ENCODE measurements at regions not wholly inside any gene's neighbourhood (a gene's known extent, or its start where the extent isn't known, plus 50 kb on each side); places are given as distances from the start of the nearest gene placed in this dataset.

DNA sequence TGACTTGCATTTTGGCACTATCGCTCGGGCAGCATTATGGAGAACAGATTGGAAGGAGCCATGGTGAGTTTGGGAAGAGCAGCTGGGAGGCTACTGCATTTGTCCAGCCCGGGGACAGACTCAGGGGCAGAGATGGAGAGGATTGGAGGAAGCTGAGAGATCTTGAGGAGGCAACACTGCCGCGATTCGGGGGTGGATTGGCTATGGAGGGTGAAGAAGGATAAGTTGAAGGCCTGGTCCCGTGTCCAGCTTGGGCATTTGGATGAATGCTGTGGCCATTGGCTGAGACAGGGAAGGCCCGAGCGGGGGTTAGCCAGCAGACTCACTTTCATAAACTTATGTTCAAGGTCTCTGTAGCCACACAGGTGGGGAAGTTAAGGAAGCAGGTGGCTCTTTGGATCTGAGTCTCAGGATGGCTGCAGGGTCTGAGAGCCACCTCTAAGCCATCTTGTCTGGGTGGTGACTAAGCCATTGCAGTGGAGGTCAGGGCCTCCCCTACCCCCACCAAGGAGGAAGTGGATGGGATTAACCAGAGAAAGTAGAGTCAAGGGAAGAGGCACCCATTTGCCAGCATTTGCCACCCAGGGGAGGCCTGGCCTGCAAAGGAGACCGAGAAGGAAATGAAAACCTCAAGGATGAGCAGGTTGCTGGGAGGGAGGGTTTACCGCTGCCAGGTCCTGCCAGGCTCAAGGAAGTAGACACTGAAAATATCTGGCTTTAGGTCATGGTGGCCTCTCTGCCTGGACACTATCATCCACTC, 144.0 kb upstream of the TLE3 start:
- intact Hi-C loops (cut with DNase I; ENCODE audit: low total_unique reads) (no loop called here), in situ Hi-C loops (cut with MboI; ENCODE audit: low pct_ligation_motif_present in 1 of 4, low pct_unique_long_range_greater_than_20kb in 1 of 4, low sequenced_read_pairs in 3 of 4) (no loop called here)
- TF ChIP-seq, protein P1, sequence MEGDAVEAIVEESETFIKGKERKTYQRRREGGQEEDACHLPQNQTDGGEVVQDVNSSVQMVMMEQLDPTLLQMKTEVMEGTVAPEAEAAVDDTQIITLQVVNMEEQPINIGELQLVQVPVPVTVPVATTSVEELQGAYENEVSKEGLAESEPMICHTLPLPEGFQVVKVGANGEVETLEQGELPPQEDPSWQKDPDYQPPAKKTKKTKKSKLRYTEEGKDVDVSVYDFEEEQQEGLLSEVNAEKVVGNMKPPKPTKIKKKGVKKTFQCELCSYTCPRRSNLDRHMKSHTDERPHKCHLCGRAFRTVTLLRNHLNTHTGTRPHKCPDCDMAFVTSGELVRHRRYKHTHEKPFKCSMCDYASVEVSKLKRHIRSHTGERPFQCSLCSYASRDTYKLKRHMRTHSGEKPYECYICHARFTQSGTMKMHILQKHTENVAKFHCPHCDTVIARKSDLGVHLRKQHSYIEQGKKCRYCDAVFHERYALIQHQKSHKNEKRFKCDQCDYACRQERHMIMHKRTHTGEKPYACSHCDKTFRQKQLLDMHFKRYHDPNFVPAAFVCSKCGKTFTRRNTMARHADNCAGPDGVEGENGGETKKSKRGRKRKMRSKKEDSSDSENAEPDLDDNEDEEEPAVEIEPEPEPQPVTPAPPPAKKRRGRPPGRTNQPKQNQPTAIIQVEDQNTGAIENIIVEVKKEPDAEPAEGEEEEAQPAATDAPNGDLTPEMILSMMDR (IDR thresholded peaks at IDR 0.05): no peak
- TF ChIP-seq POLR2A (IDR thresholded peaks at IDR 0.05): no peak
- no peak for TF ChIP-seq EP300 (IDR thresholded peaks at IDR 0.05; ENCODE audit: low read depth)
- no peak for TF ChIP-seq POLR2AphosphoS5 (IDR thresholded peaks at IDR 0.05)
- peak; percentile 3 for DNase-seq
- H3K4me1 ChIP-seq: peaks cover 0 to 9% (median 0%) of the 10 kb centered on the region in 4 donors
- no peaks in the 10 kb centered on the region for H3K27me3 ChIP-seq
- H3K36me3 ChIP-seq: no peaks in the 10 kb centered on the region
- WGBS, 2 donors (ENCODE audit: low coverage in 1 of 2): 96 to 100% methylated on average over 3 to 11 of the region's 11 CpGs
- H3K9me3 ChIP-seq: no peaks in the 10 kb centered on the region
- H3K4me3 ChIP-seq: no peak overlapping the region
- H3K27ac ChIP-seq: no peak overlapping the region

DNA sequence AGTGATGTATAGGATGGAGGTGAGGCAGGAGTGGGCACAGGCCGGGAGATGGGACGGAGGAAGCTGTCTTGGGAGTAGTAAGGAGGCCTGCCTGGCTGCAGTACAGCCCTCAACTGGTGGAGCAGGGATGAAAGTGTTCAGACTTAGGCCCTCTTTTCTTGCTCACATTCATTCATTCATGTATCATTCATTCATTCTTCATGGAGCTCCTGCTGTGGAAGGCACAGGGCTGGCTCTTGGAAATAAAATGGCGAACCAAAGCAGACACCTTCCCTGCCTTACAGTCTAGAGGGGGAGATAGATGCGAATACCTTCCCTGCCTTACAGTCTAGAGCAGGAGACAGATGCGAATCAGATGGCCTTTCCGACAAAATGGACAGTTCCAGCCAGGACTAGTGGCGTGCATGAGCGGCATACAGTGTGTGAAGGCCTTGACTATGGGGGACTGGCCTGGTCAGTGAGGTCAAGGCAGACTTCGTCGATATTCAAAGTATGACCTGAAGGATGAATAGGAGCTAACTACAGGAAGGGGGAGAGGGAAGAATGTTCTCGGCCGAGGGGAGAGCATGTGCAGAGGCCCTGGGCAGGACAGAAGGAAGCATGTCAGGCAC, 143.2 kb upstream of the TLE3 start:
- Histone ChIP-seq H3K27ac (no peak overlapping the region), H3K9me3 (no peaks in the 10 kb centered on the region), H3K36me3 (no peaks in the 10 kb centered on the region), H3K4me3 (no peak overlapping the region), H3K27me3 (no peaks in the 10 kb centered on the region), H3K4me1 (peaks cover 0 to under 1% (median 0%) of the 10 kb centered on the region in 4 donors)
- DNase-seq: no peak
- WGBS, 2 donors (ENCODE audit: low coverage in 1 of 2): 86 to 99% methylated on average over 1 to 12 of the region's 12 CpGs
- in situ Hi-C loops (cut with MboI; ENCODE audit: low pct_ligation_motif_present in 1 of 4, low pct_unique_long_range_greater_than_20kb in 1 of 4, low sequenced_read_pairs in 3 of 4): no loop called here
- TF ChIP-seq, protein P1 (IDR thresholded peaks at IDR 0.05): no peak
- no peak for TF ChIP-seq POLR2A (IDR thresholded peaks at IDR 0.05)
- TF ChIP-seq EP300 (IDR thresholded peaks at IDR 0.05; ENCODE audit: low read depth): no peak
- no peak for TF ChIP-seq POLR2AphosphoS5 (IDR thresholded peaks at IDR 0.05)
- intact Hi-C loops (cut with DNase I; ENCODE audit: low total_unique reads): no loop called here

DNA sequence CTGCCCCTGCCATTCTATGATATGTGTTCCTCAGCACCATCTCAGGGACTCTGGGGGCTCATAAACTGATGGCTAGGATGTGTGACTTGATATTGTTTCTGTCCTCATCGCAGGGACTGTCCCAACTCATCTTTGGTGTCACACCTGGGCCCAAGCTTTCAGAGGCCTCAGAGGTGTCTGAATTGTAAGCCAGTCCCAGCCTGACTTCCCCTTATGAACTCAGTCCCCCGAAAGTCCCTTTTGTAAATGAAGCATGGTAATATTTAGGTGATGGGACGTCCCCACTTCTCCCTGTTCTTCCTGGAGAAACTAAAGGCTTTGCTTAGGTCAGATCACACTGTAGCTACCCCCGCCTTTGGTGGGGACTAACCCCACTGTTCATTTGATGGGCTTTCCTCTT, 142.4 kb upstream of the TLE3 start:
- Histone ChIP-seq H3K27me3 (no peaks in the 10 kb centered on the region), H3K27ac (no peak overlapping the region), H3K4me3 (no peak overlapping the region), H3K9me3 (no peaks in the 10 kb centered on the region), H3K4me1 (no peaks in the 10 kb centered on the region), H3K36me3 (no peaks in the 10 kb centered on the region)
- intact Hi-C loops (cut with DNase I; ENCODE audit: low total_unique reads) (no loop called here), in situ Hi-C loops (cut with MboI; ENCODE audit: low pct_ligation_motif_present in 1 of 4, low pct_unique_long_range_greater_than_20kb in 1 of 4, low sequenced_read_pairs in 3 of 4) (no loop called here)
- DNase-seq: no peak
- WGBS, 2 donors (ENCODE audit: low coverage in 1 of 2): 85 to 93% methylated on average over 2 to 4 of the region's 4 CpGs
- TF ChIP-seq, protein P1 (IDR thresholded peaks at IDR 0.05): no peak
- TF ChIP-seq POLR2AphosphoS5 (IDR thresholded peaks at IDR 0.05) (no peak), POLR2A (IDR thresholded peaks at IDR 0.05) (no peak), EP300 (IDR thresholded peaks at IDR 0.05; ENCODE audit: low read depth) (no peak)

DNA sequence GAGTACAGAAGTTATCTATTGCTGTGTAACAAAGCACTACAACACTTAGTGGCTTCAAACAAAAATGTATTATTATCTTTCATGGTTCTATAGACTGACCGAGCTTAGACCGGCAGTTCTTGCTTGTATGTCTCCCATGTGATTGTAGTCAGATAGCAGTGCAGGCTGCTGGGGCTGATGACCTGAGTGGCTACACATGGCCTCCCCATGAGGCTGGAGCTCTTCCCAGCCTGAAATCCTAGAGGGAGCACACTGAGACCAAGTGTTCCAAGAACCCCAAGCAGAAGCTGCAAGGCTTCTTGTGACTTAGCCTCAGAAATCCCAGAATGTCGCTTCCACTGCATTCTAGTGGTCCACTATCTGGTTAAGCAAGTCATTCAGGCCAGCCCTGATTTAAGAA, 141.2 kb upstream of the TLE3 start:
- Histone ChIP-seq H3K27me3 (no peaks in the 10 kb centered on the region), H3K4me1 (no peaks in the 10 kb centered on the region), H3K36me3 (no peaks in the 10 kb centered on the region), H3K27ac (no peak overlapping the region), H3K4me3 (no peak overlapping the region), H3K9me3 (no peaks in the 10 kb centered on the region)
- 98 to 100% methylated on average over 2 to 3 of the region's 3 CpGs for WGBS, 2 donors (ENCODE audit: low coverage in 1 of 2)
- in situ Hi-C loops (cut with MboI; ENCODE audit: low pct_ligation_motif_present in 1 of 4, low pct_unique_long_range_greater_than_20kb in 1 of 4, low sequenced_read_pairs in 3 of 4) (no loop called here), intact Hi-C loops (cut with DNase I; ENCODE audit: low total_unique reads) (no loop called here)
- TF ChIP-seq EP300 (IDR thresholded peaks at IDR 0.05; ENCODE audit: low read depth) (no peak), POLR2A (IDR thresholded peaks at IDR 0.05) (no peak), POLR2AphosphoS5 (IDR thresholded peaks at IDR 0.05) (no peak)
- TF ChIP-seq, protein P1 (IDR thresholded peaks at IDR 0.05): no peak
- no peak for DNase-seq

Data from transverse colon (tissue), 4 donors.